Breast epithelium (tissue), 4 donors: ENCODE measurements at regions not wholly inside any gene's neighbourhood (a gene's known extent, or its start where the extent isn't known, plus 50 kb on each side); places are given as distances from the start of the nearest gene placed in this dataset.
A peak's percentile ranks its signal among the peaks of the same experiment; 100 is the strongest.

ENCODE experiments used
- DNase-seq, 2 donors: peaks; one replicate each; pipeline ENCODE4 v3.0.0-alpha.2; 2019; ENCODE audit warnings: low spot score in 2 of 2
- H3K27ac ChIP-seq, 2 donors: fragments of 200-600 bp; sonication (generic) in 1 of 2; one replicate each; pipeline ENCODE4 v1.5.1; 2016 to 2019; ENCODE audit warnings: mild to moderate bottlenecking in 1 of 2
- H3K27me3 ChIP-seq, 2 donors: fragments of 200-600 bp; sonication (generic) in 1 of 2; one replicate each; pipeline versions ENCODE4 v1.5.1 to v1.6.0; 2017 to 2019; ENCODE audit warnings: control low read depth in 1 of 2, mild to moderate bottlenecking in 1 of 2
- H3K36me3 ChIP-seq: fragments of 200-600 bp; one replicate; pipeline ENCODE4 v1.5.1; 2019
- H3K4me1 ChIP-seq, 2 donors: fragments of 200-600 bp; sonication (generic); one replicate each; pipeline ENCODE4 v1.5.1; 2016 to 2019; ENCODE audit warnings: control low read depth in 1 of 2
- H3K4me3 ChIP-seq, 3 donors: fragments of 200-600 bp; sonication (generic); 1 replicate in 2 of 3; 2 replicates in 1 of 3; pipeline ENCODE4 v1.5.1; 2016 to 2019; ENCODE audit warnings: mild to moderate bottlenecking in 3 of 3, moderate library complexity in 2 of 3
- H3K9me3 ChIP-seq, 2 donors: fragments of 200-600 bp; sonication (generic) in 1 of 2; one replicate each; pipeline ENCODE4 v1.5.1; 2016 to 2019; ENCODE audit warnings: control low read depth in 1 of 2
- CTCF ChIP-seq, 3 donors: fragments of 450-650 bp; IDR thresholded peaks; one replicate each; pipeline ENCODE4 v1.5.1; 2016 to 2017; ENCODE audit warnings: antibody characterized with exemption in 3 of 3, mild to moderate bottlenecking in 3 of 3, moderate library complexity in 3 of 3
- POLR2A ChIP-seq: fragments of 450-650 bp; IDR thresholded peaks from one replicate; pipeline ENCODE4 v1.6.1; 2016; ENCODE audit warnings: antibody characterized with exemption, mild to moderate bottlenecking, moderate library complexity
- POLR2AphosphoS5 ChIP-seq, 3 donors: sonication (generic); formaldehyde crosslinking; IDR thresholded peaks; one replicate each; pipeline ENCODE4 v1.6.1; 2017; ENCODE audit warnings: antibody characterized with exemption in 3 of 3
- intact Hi-C: fragments of 100-400 bp; cut with DNase I; formaldehyde crosslinking; loops from one replicate; pipeline ENCODE4 v1.15.1; 2023; ENCODE audit warnings: low total_unique reads

DNA sequence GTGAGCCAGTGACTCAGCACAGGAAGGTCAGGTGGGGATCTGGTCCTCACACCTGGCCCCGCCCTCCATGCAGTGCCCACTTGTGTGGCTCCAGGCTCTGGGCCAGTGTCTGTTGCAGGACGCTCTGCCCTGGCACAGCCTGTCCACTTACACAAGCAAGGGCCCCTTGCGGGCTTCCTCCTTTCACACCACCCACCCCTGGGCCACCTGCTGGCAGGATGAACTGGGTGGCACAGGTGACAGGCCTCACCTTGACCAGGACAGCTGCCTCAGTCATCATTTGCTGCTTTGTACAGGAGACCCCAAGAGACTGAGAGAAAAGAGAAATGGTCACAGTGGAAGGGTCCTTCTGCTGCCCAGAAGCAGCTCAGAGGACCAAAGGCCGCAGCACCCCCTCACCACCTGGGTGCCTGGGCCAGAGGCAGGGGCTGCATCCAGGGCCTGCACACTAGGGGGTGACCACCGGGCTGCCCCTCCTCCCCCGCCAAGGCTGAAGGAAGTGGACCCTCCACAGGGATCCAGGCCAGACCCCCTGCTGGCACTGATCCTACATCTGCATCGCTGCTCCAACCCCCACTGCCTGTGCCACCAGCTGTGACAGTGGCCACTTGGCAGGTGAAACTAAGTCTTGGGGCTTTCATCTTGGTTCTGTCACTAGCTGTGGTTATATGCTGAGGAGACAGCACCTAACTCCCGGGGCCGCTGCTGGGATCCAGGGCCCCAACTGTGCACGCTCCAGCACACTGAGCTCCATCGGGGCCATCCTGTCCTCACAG, 110.3 kb downstream of the TUBA3C start:
- Histone ChIP-seq H3K27ac (no peak overlapping the region), H3K4me1 (no peaks in the 10 kb centered on the region), H3K4me3 (no peak overlapping the region), H3K9me3 (no peaks in the 10 kb centered on the region), H3K27me3 (no peaks in the 10 kb centered on the region), H3K36me3 (no peaks in the 10 kb centered on the region)
- intact Hi-C loops: no loop called here
- TF ChIP-seq CTCF (IDR thresholded peaks at IDR 0.05) (no peak), POLR2AphosphoS5 (IDR thresholded peaks at IDR 0.05) (no peak), POLR2A (no peak)
- DNase-seq: peak in 1 of 2 donors; percentile 4

GRCh38 chr13:19070398-19070735, 111.3 kb downstream of the TUBA3C start:
- Histone ChIP-seq H3K9me3 (no peaks in the 10 kb centered on the region), H3K27me3 (no peaks in the 10 kb centered on the region), H3K4me1 (no peaks in the 10 kb centered on the region), H3K27ac (no peak overlapping the region), H3K36me3 (no peaks in the 10 kb centered on the region), H3K4me3 (no peak overlapping the region)
- intact Hi-C loops: no loop called here
- TF ChIP-seq CTCF (IDR thresholded peaks at IDR 0.05) (no peak), POLR2A (no peak), POLR2AphosphoS5 (IDR thresholded peaks at IDR 0.05) (no peak)
- peak in 1 of 2 donors; percentile 6 for DNase-seq

DNA sequence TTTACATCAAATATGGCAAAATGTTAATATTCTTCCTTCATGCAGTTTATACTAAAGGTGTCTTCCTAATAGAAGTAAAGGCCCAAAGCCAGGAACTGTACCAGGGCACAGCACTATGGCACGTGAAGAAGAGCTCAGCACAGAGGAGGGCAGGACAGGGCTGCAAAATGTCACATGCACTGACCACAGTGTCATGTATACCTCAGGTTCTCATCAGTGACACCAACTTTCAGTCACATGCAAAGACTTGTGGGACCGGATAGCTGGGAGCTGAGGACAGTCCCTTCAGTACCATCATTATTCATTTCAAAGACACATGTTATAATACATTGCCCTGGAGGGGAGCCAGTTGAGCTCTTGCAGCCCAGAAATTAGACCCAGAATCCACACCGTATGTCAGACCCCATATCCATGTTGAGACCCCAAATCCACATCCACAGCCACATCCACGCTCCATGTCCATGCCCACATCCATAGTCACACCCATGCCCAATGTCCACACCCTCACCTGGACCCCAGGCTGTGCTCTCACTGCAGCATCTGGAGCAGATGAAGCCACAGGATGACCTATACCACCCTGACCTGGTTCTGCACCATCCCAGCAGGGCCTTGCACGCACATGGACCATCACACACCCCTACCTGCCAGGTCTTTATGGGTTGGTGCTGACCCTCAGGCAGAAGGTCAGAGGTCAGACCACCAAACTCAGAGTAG, 111.8 kb downstream of the TUBA3C start:
- DNase-seq: no peak
- TF ChIP-seq CTCF (IDR thresholded peaks at IDR 0.05): no peak
- no peak for TF ChIP-seq POLR2A
- no peak for TF ChIP-seq POLR2AphosphoS5 (IDR thresholded peaks at IDR 0.05)
- no peaks in the 10 kb centered on the region for H3K27me3 ChIP-seq
- H3K36me3 ChIP-seq: no peaks in the 10 kb centered on the region
- no peak overlapping the region for H3K4me3 ChIP-seq
- peaks cover 0 to 1% of the 10 kb centered on the region in 2 donors for H3K9me3 ChIP-seq
- H3K27ac ChIP-seq: no peak overlapping the region
- intact Hi-C loops: no loop called here
- H3K4me1 ChIP-seq: no peaks in the 10 kb centered on the region

- Histone ChIP-seq H3K4me3 (no peak overlapping the region), H3K27ac (no peak overlapping the region), H3K27me3 (no peaks in the 10 kb centered on the region), H3K4me1 (no peaks in the 10 kb centered on the region), H3K36me3 (no peaks in the 10 kb centered on the region), H3K9me3 (peaks cover 0 to 10% of the 10 kb centered on the region in 2 donors)
- no peak for TF ChIP-seq POLR2A
- TF ChIP-seq CTCF (IDR thresholded peaks at IDR 0.05): no peak
- no peak for TF ChIP-seq POLR2AphosphoS5 (IDR thresholded peaks at IDR 0.05)
- intact Hi-C loops: no loop called here
- DNase-seq: no peak
Observed at GRCh38 chr13:19068691-19069090, 112.9 kb downstream of the TUBA3C start.

- H3K27me3 ChIP-seq: no peaks in the 10 kb centered on the region
- no peaks in the 10 kb centered on the region for H3K36me3 ChIP-seq
- H3K27ac ChIP-seq: no peak overlapping the region
- no peaks in the 10 kb centered on the region for H3K4me1 ChIP-seq
- no peak overlapping the region for H3K4me3 ChIP-seq
- intact Hi-C loops: no loop called here
- DNase-seq: no peak
- no peak for TF ChIP-seq POLR2AphosphoS5 (IDR thresholded peaks at IDR 0.05)
- no peak for TF ChIP-seq POLR2A
- TF ChIP-seq CTCF (IDR thresholded peaks at IDR 0.05): no peak
- peaks cover 3 to 15% of the 10 kb centered on the region in 2 donors for H3K9me3 ChIP-seq
Observed at GRCh38 chr13:19067767-19068166, 113.9 kb downstream of the TUBA3C start.
